Heart right ventricle (tissue), 16 donors: ENCODE measurements at regions not wholly inside any gene's neighbourhood (a gene's known extent, or its start where the extent isn't known, plus 50 kb on each side); places are given as distances from the start of the nearest gene placed in this dataset.

Source experiments
- ATAC-seq, 8 donors: fragments of 200-7000 bp; cut with Tn5 transposase; one replicate each; pipeline ENCODE4 v1.9.1; 2020; ENCODE audit warnings: mild to moderate bottlenecking in 8 of 8, moderate library complexity in 8 of 8, moderate number of reproducible peaks in 1 of 8
- DNase-seq, 2 donors: peaks; one replicate each; pipeline ENCODE4 v3.0.0-alpha.2; 2020
- H3K27ac ChIP-seq, 10 donors: fragments of 200-600 bp; sonication (generic) in 2 of 10; one replicate each; pipeline versions ENCODE4 v1.5.0 to v1.8.0; 2020 to 2022; ENCODE audit warnings: mild to moderate bottlenecking in 3 of 10
- H3K27me3 ChIP-seq, 7 donors: fragments of 200-600 bp; one replicate each; pipeline ENCODE4 v1.8.0; 2021 to 2022; ENCODE audit warnings: mild to moderate bottlenecking in 2 of 7
- H3K36me3 ChIP-seq, 9 donors: fragments of 200-600 bp; sonication (generic) in 1 of 9; one replicate each; pipeline versions ENCODE4 v1.5.0 to v1.8.0; 2020 to 2022; ENCODE audit warnings: mild to moderate bottlenecking in 2 of 9
- H3K4me1 ChIP-seq, 9 donors: fragments of 200-600 bp; sonication (generic) in 1 of 9; one replicate each; pipeline versions ENCODE4 v1.5.0 to v1.8.0; 2020 to 2022; ENCODE audit warnings: mild to moderate bottlenecking in 4 of 9
- H3K4me3 ChIP-seq, 10 donors: fragments of 200-600 bp; sonication (generic) in 2 of 10; one replicate each; pipeline versions ENCODE4 v1.5.0 to v1.8.0; 2020 to 2022; ENCODE audit warnings: mild to moderate bottlenecking in 7 of 10, moderate library complexity in 2 of 10
- H3K9me3 ChIP-seq, 11 donors: fragments of 200-600 bp in 10 of 11; sonication (generic) in 2 of 11; one replicate each; pipeline versions ENCODE4 v1.5.0 to v1.8.0; 2013 to 2022; ENCODE audit warnings: mild to moderate bottlenecking in 2 of 11, control low read depth in 1 of 11, moderate library complexity in 1 of 11
- CTCF ChIP-seq, 9 donors: fragments of 200-600 bp; sonication (generic) in 2 of 9; IDR thresholded peaks; one replicate each; pipeline versions ENCODE4 v1.5.0 to v1.8.0; 2021 to 2022; ENCODE audit warnings: antibody characterized with exemption in 9 of 9, mild to moderate bottlenecking in 5 of 9, moderate library complexity in 1 of 9
- WGBS, 2 donors: extraction: QIAGEN DNeasy Blood & Tissue Kit; methylation state at CpG; one replicate each; pipeline ENCODE4 v1.1.7; 2013; ENCODE audit warnings: inconsistent platforms in 1 of 2; 5-methylcytosine and 5-hydroxymethylcytosine counted together
- intact Hi-C, 10 donors: fragments of 100-400 bp; cut with DNase I; formaldehyde crosslinking; loops; one replicate each; pipeline versions ENCODE4 v1.11.1 to v1.14.2; 2022
- donor health status: Arrhythmogenic right ventricular cardiomyopathy.
- donor health status: ischemic (EF 13 %, LVEDD 7.1; RV severe dilation, severe dysfunction).
- donor health status: healthy with polysubstance abuse.
- donor health status: DM: no; HTN: yes; CAD: no.
- donor health status: DM: no; HTN: no; CAD: no.
- donor health status: ischemic (EF 25% LVEDD 6.9; RV normal size, moderate dysfunction).
- donor health status: ischemic (EF 25% LVEDD 5.7; RV mildly dilated, moderate dysfunction).
- donor health status: healthy.
- donor health status: DM: yes; HTN: yes; CAD: no.
- donor health status: Ischemic cardiomyopathy.
- donor health status: ischemic (EF 35%, LVEDD 5.7; RV mildly dilated, moderate dysfunction).
- donor health status: nonischemic (EF 11% LVEDD 7.7; RV severe dilation, severe dysfunction).
- donor health status: DM: yes; HTN: yes; CAD: no.
- donor health status: PGD.
- donor health status: ischemic (EF 29% LVEDD 5.4; RV normal size, mild dysfunction).
- donor health status: nonischemic (EF 23%, LVEDD 6.1; RV moderate dilation, normal function).

GRCh38 chr3:177687291-177687690, 490.0 kb upstream of the TBL1XR1 start:
- ATAC-seq, result no peak
- WGBS, 2 donors, result 90 to 95% methylated on average over 4 of the region's 4 CpGs

DNA sequence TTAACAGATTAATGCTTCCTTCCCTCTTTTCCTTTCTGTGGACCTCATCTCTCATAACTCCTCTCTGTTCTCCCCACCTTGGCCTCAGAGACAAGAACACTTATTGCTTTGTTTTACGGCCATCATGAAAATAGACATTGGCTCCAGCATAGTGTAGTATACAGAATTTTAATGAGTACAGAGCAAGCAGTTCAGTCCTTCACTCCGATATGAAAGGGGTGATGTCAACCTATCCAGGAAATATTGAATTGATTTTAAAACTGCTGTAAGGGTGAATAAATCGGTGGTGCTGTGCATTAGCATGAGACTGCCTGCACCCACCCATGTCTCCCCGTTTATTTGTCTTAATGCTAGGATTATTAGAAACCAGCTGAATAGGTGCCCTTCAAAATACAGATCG, 490.9 kb upstream of the TBL1XR1 start:
- no peak for DNase-seq
- no peak for TF ChIP-seq CTCF (IDR thresholded peaks at IDR 0.05)
- no peak for ATAC-seq
- no peaks in the 10 kb centered on the region for H3K36me3 ChIP-seq
- H3K9me3 ChIP-seq, result no peaks in the 10 kb centered on the region
- no peaks in the 10 kb centered on the region for H3K27me3 ChIP-seq
- H3K4me3 ChIP-seq, result no peak overlapping the region
- intact Hi-C loops, result no loop called here
- peaks cover 0 to 8% (median 0%) of the 10 kb centered on the region in 9 donors for H3K4me1 ChIP-seq
- H3K27ac ChIP-seq, result no peak overlapping the region
- 92 to 98% methylated on average over 5 of the region's 5 CpGs for WGBS, 2 donors

More at GRCh38 chr3:177687291-177687690, 490.0 kb upstream of the TBL1XR1 start:
- H3K27ac ChIP-seq, result no peak overlapping the region
- no peak for DNase-seq
- H3K4me3 ChIP-seq, result no peak overlapping the region
- peaks cover 0 to 11% (median 4%) of the 10 kb centered on the region in 9 donors for H3K4me1 ChIP-seq
- H3K9me3 ChIP-seq, result no peaks in the 10 kb centered on the region
- intact Hi-C loops, result no loop called here
- H3K27me3 ChIP-seq, result no peaks in the 10 kb centered on the region
- no peak for TF ChIP-seq CTCF (IDR thresholded peaks at IDR 0.05)
- H3K36me3 ChIP-seq, result no peaks in the 10 kb centered on the region

DNA sequence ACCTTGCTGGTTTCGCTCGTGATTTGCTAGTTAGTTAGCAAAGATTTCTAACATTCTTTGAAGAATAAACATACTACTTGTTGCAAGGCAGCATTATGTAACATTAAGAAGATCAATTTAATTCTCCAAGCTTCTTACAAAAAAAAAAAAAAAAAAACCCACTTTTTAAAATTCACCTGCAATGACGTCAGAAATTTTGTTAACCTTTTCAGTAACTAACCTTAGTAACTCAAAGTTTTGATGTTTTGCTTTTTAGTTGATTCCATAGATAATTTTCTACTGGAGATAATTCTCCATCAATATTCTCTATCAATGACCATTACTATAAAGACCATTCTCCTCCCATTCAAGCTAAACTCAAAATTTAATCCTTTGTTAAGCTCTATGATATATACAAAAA, 491.8 kb upstream of the TBL1XR1 start:
- Histone ChIP-seq H3K4me1 (peaks cover 0 to 10% (median 7%) of the 10 kb centered on the region in 9 donors), H3K27me3 (no peaks in the 10 kb centered on the region), H3K4me3 (no peak overlapping the region), H3K36me3 (no peaks in the 10 kb centered on the region), H3K9me3 (no peaks in the 10 kb centered on the region), H3K27ac (no peak overlapping the region)
- intact Hi-C loops, result no loop called here
- WGBS, 2 donors, result 94% methylated on average over 3 of the region's 3 CpGs
- TF ChIP-seq CTCF (IDR thresholded peaks at IDR 0.05), result no peak
- DNase-seq (no peak), ATAC-seq (no peak)

- Histone ChIP-seq H3K27me3 (no peaks in the 10 kb centered on the region), H3K4me1 (peaks cover 0 to 15% (median 11%) of the 10 kb centered on the region in 9 donors), H3K36me3 (no peaks in the 10 kb centered on the region), H3K4me3 (no peak overlapping the region), H3K27ac (no peak overlapping the region), H3K9me3 (no peaks in the 10 kb centered on the region)
- TF ChIP-seq CTCF (IDR thresholded peaks at IDR 0.05), result no peak
- intact Hi-C loops, result no loop called here
- ATAC-seq (no peak), DNase-seq (no peak)
- 94 to 97% methylated on average over 4 of the region's 4 CpGs for WGBS, 2 donors
Observed at GRCh38 chr3:177689869-177690268, 492.6 kb upstream of the TBL1XR1 start.
